Fibroblast of lung (primary cell): ENCODE measurements at regions not wholly inside any gene's neighbourhood (a gene's known extent, or its start where the extent isn't known, plus 50 kb on each side); places are given as distances from the start of the nearest gene placed in this dataset.

Experiments
- CTCF ChIP-seq, 2 donors: IDR thresholded peaks in 1 of 2; conservative IDR thresholded peaks in 1 of 2; 1 replicate in 1 of 2; 2 replicates in 1 of 2; pipeline ENCODE4 v1.5.1; 2011 to 2012; ENCODE audit warnings: low read length in 2 of 2, control low read depth in 1 of 2, inconsistent platforms in 1 of 2, low read depth in 1 of 2, mild to moderate bottlenecking in 1 of 2
- EZH2 ChIP-seq: IDR thresholded peaks from 2 replicates; pipeline ENCODE4 v1.5.1; 2012; ENCODE audit warnings: low read length, control low read depth, mild to moderate bottlenecking; ENCODE audit errors: missing control alignments

- TF ChIP-seq CTCF (conservative IDR thresholded peaks at IDR 0.05 in 1 of 2, IDR thresholded peaks at IDR 0.05 in 1 of 2; ENCODE audit: low read depth in 1 of 2, low read length in 2 of 2), result no peak
- TF ChIP-seq EZH2, result no peak
Observed at GRCh38 chr20:40575851-40576250, 113.2 kb downstream of the MAFB start.
